ENCODE measurements at regions not wholly inside any gene's neighbourhood (a gene's known extent, or its start where the extent isn't known, plus 50 kb on each side); places are given as distances from the start of the nearest gene placed in this dataset.

DNA sequence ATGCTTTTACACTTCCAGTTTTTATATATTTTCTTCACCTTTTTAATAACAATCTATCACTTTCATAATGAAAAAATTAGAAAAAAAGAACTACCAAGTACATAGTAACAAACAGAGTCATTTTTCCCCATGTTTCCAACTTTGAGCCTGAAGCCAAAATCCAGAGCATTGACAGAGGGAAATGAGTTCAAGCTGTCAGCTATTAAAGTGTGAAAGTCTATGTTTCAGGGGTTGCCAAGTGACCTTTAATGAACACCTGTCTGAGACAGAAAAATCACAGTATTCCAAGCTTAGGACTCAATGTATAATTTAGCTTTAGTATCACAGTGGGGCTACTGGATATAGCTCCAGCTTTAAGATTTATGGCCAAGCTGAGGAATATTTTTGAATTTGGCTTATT lies 128.3 kb upstream of the GADL1 start:
- H3F3A ChIP-seq (replicated peaks; ENCODE audit: low read depth) = no peaks in the 10 kb centered on the region
- H4K20me1 ChIP-seq (replicated peaks; ENCODE audit: insufficient read depth) = no peaks in the 10 kb centered on the region
- H3K27me3 ChIP-seq (ENCODE audit: insufficient read depth) = no peaks in the 10 kb centered on the region
- H3K4me3 Mint-ChIP-seq = no peak overlapping the region
- TF ChIP-seq CTCF (conservative IDR thresholded peaks at IDR 0.05; ENCODE audit: low read depth in 2 of 2) (no peak), ZNF114 (CRISPR knock-in tag; IDR thresholded peaks at IDR 0.05) (no peak), EZH2 (IDR thresholded peaks at IDR 0.05; ENCODE audit: low read depth, unreplicated experiment) (no peak), ETS1 (IDR thresholded peaks at IDR 0.05) (no peak), ZNF331 (CRISPR knock-in tag; IDR thresholded peaks at IDR 0.05; ENCODE audit: low read depth) (no peak), POLR2AphosphoS5 (IDR thresholded peaks at IDR 0.05; ENCODE audit: low read depth) (no peak), NANOG (IDR thresholded peaks at IDR 0.05; ENCODE audit: borderline replicate concordance) (no peak), STAT1 (IDR thresholded peaks at IDR 0.05; ENCODE audit: unreplicated experiment) (no peak), JUNB (IDR thresholded peaks at IDR 0.05; ENCODE audit: unreplicated experiment) (no peak), EZH2phosphoT487 (IDR thresholded peaks at IDR 0.05; ENCODE audit: unreplicated experiment) (no peak)
- TF ChIP-seq, protein P1, sequence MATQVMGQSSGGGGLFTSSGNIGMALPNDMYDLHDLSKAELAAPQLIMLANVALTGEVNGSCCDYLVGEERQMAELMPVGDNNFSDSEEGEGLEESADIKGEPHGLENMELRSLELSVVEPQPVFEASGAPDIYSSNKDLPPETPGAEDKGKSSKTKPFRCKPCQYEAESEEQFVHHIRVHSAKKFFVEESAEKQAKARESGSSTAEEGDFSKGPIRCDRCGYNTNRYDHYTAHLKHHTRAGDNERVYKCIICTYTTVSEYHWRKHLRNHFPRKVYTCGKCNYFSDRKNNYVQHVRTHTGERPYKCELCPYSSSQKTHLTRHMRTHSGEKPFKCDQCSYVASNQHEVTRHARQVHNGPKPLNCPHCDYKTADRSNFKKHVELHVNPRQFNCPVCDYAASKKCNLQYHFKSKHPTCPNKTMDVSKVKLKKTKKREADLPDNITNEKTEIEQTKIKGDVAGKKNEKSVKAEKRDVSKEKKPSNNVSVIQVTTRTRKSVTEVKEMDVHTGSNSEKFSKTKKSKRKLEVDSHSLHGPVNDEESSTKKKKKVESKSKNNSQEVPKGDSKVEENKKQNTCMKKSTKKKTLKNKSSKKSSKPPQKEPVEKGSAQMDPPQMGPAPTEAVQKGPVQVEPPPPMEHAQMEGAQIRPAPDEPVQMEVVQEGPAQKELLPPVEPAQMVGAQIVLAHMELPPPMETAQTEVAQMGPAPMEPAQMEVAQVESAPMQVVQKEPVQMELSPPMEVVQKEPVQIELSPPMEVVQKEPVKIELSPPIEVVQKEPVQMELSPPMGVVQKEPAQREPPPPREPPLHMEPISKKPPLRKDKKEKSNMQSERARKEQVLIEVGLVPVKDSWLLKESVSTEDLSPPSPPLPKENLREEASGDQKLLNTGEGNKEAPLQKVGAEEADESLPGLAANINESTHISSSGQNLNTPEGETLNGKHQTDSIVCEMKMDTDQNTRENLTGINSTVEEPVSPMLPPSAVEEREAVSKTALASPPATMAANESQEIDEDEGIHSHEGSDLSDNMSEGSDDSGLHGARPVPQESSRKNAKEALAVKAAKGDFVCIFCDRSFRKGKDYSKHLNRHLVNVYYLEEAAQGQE (IDR thresholded peaks at IDR 0.05; ENCODE audit: unreplicated experiment) = no peak
- TF ChIP-seq, protein P2, sequence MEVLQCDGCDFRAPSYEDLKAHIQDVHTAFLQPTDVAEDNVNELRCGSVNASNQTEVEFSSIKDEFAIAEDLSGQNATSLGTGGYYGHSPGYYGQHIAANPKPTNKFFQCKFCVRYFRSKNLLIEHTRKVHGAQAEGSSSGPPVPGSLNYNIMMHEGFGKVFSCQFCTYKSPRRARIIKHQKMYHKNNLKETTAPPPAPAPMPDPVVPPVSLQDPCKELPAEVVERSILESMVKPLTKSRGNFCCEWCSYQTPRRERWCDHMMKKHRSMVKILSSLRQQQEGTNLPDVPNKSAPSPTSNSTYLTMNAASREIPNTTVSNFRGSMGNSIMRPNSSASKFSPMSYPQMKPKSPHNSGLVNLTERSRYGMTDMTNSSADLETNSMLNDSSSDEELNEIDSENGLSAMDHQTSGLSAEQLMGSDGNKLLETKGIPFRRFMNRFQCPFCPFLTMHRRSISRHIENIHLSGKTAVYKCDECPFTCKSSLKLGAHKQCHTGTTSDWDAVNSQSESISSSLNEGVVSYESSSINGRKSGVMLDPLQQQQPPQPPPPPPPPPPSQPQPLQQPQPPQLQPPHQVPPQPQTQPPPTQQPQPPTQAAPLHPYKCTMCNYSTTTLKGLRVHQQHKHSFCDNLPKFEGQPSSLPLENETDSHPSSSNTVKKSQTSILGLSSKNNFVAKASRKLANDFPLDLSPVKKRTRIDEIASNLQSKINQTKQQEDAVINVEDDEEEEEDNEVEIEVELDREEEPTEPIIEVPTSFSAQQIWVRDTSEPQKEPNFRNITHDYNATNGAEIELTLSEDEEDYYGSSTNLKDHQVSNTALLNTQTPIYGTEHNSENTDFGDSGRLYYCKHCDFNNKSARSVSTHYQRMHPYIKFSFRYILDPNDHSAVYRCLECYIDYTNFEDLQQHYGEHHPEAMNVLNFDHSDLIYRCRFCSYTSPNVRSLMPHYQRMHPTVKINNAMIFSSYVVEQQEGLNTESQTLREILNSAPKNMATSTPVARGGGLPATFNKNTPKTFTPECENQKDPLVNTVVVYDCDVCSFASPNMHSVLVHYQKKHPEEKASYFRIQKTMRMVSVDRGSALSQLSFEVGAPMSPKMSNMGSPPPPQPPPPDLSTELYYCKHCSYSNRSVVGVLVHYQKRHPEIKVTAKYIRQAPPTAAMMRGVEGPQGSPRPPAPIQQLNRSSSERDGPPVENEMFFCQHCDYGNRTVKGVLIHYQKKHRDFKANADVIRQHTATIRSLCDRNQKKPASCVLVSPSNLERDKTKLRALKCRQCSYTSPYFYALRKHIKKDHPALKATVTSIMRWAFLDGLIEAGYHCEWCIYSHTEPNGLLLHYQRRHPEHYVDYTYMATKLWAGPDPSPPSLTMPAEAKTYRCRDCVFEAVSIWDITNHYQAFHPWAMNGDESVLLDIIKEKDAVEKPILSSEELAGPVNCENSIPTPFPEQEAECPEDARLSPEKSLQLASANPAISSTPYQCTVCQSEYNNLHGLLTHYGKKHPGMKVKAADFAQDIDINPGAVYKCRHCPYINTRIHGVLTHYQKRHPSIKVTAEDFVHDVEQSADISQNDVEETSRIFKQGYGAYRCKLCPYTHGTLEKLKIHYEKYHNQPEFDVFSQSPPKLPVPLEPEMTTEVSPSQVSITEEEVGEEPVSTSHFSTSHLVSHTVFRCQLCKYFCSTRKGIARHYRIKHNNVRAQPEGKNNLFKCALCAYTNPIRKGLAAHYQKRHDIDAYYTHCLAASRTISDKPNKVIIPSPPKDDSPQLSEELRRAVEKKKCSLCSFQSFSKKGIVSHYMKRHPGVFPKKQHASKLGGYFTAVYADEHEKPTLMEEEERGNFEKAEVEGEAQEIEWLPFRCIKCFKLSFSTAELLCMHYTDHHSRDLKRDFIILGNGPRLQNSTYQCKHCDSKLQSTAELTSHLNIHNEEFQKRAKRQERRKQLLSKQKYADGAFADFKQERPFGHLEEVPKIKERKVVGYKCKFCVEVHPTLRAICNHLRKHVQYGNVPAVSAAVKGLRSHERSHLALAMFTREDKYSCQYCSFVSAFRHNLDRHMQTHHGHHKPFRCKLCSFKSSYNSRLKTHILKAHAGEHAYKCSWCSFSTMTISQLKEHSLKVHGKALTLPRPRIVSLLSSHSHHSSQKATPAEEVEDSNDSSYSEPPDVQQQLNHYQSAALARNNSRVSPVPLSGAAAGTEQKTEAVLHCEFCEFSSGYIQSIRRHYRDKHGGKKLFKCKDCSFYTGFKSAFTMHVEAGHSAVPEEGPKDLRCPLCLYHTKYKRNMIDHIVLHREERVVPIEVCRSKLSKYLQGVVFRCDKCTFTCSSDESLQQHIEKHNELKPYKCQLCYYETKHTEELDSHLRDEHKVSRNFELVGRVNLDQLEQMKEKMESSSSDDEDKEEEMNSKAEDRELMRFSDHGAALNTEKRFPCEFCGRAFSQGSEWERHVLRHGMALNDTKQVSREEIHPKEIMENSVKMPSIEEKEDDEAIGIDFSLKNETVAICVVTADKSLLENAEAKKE (CRISPR knock-in tag; IDR thresholded peaks at IDR 0.05) = no peak
- H3K27ac Mint-ChIP-seq = no peak overlapping the region
- DNase-seq (ENCODE audit: low spot score) (no peak), ATAC-seq (no peak)
- no peaks in the 10 kb centered on the region for H3K4me1 Mint-ChIP-seq
- peaks cover 4% of the 10 kb centered on the region; the same call in 1 of the 3 replicates for H3K36me3 Mint-ChIP-seq (ENCODE audit: low read depth)
- H3K9me3 Mint-ChIP-seq = peaks cover 13% of the 10 kb centered on the region
- H3K36me3 ChIP-seq (ENCODE audit: insufficient read depth) = no peaks in the 10 kb centered on the region
- H2AFZ ChIP-seq = no peak overlapping the region
- no peak overlapping the region for H3K4me2 ChIP-seq
- peaks cover 3% of the 10 kb centered on the region for H3K27me3 Mint-ChIP-seq (ENCODE audit: insufficient read depth, low read depth, poor library complexity)
- peaks cover 28% of the 10 kb centered on the region for H3K9me2 ChIP-seq (ENCODE audit: insufficient read depth)
- no peaks in the 10 kb centered on the region; the same call in 1 of the 2 replicates for H3K4me1 ChIP-seq (ENCODE audit: insufficient read depth)
- H3K27ac ChIP-seq (ENCODE audit: low read depth) = no peak overlapping the region
- no peak overlapping the region for H3K4me3 ChIP-seq
- no peaks in the 10 kb centered on the region for H3K79me2 ChIP-seq (replicated peaks; ENCODE audit: insufficient read depth)
